ENCODE measurements at regions not wholly inside any gene's neighbourhood (a gene's known extent, or its start where the extent isn't known, plus 50 kb on each side); places are given as distances from the start of the nearest gene placed in this dataset.

GRCh38 chr3:174355505-174355904 lies 503.6 kb upstream of the NAALADL2 start:
- TF ChIP-seq CTCF (IDR thresholded peaks at IDR 0.05) (peak; percentile 70), EZH2 (IDR thresholded peaks at IDR 0.05) (no peak)
